Liver (tissue), 3 donors: ENCODE measurements at regions not wholly inside any gene's neighbourhood (a gene's known extent, or its start where the extent isn't known, plus 50 kb on each side); places are given as distances from the start of the nearest gene placed in this dataset.

Source experiments
- ATF3 ChIP-seq: IDR thresholded peaks from 2 replicates; pipeline ENCODE4 v1.6.1; 2016; ENCODE audit warnings: antibody characterized with exemption
- CTCF ChIP-seq: fragments of 150-350 bp; IDR thresholded peaks from 2 replicates; pipeline ENCODE4 v1.5.1; 2017; ENCODE audit warnings: improper control_type of control experiment, low read depth, low read length; ENCODE audit not compliant: missing input control
- EGR1 ChIP-seq, 2 donors: IDR thresholded peaks; 2 replicates each; pipeline ENCODE4 v1.6.1; 2016 to 2018; ENCODE audit warnings: antibody characterized with exemption in 2 of 2, low read depth in 2 of 2
- GABPA ChIP-seq, 2 donors: IDR thresholded peaks in 1 of 2; conservative IDR thresholded peaks in 1 of 2; 2 replicates each; pipeline ENCODE4 v1.6.1; 2016; ENCODE audit warnings: antibody characterized with exemption in 2 of 2, mild to moderate bottlenecking in 1 of 2, moderate library complexity in 1 of 2
- MAX ChIP-seq: IDR thresholded peaks from 2 replicates; pipeline ENCODE4 v1.6.1; 2016; ENCODE audit warnings: antibody characterized with exemption
- RAD21 ChIP-seq, 2 donors: IDR thresholded peaks; 2 replicates each; pipeline ENCODE4 v1.6.1; 2016; ENCODE audit warnings: antibody characterized with exemption in 2 of 2, mild to moderate bottlenecking in 2 of 2
- REST ChIP-seq: IDR thresholded peaks from 2 replicates; pipeline ENCODE4 v1.6.1; 2016; ENCODE audit warnings: antibody characterized with exemption, mild to moderate bottlenecking
- RXRA ChIP-seq, 2 donors: IDR thresholded peaks; 2 replicates each; pipeline ENCODE4 v1.6.1; 2017 to 2018; ENCODE audit warnings: antibody characterized with exemption in 2 of 2, mild to moderate bottlenecking in 1 of 2
- TAF1 ChIP-seq: conservative IDR thresholded peaks from 2 replicates; pipeline ENCODE4 v1.6.1; 2016; ENCODE audit warnings: antibody characterized with exemption, mild to moderate bottlenecking
- donor health status: healthy.
- donor health status: healthy.

- TF ChIP-seq RXRA (IDR thresholded peaks at IDR 0.05) = no peak
- TF ChIP-seq MAX = no peak
- TF ChIP-seq TAF1 = no peak
- TF ChIP-seq CTCF = no peak
- TF ChIP-seq ATF3 = no peak
- no peak for TF ChIP-seq GABPA (IDR thresholded peaks at IDR 0.05 in 1 of 2, conservative IDR thresholded peaks at IDR 0.05 in 1 of 2)
- no peak for TF ChIP-seq RAD21 (IDR thresholded peaks at IDR 0.05)
- no peak for TF ChIP-seq REST
- TF ChIP-seq EGR1 (IDR thresholded peaks at IDR 0.05; ENCODE audit: low read depth in 2 of 2) = no peak
Measured at GRCh38 chr10:23965880-23966279, 243.1 kb upstream of the KIAA1217 start.
